Liver (tissue), 8 donors: ENCODE measurements at regions not wholly inside any gene's neighbourhood (a gene's known extent, or its start where the extent isn't known, plus 50 kb on each side); places are given as distances from the start of the nearest gene placed in this dataset.

Experiments
- DNase-seq: peaks from one replicate; pipeline ENCODE4 v3.0.0-alpha.2; 2017; ENCODE audit warnings: low spot score
- H3K27ac ChIP-seq, 2 donors: one replicate each; pipeline ENCODE4 v1.7.0; 2013; ENCODE audit warnings: inconsistent platforms in 2 of 2, low read length in 2 of 2, control low read depth in 1 of 2, low read depth in 1 of 2, mild to moderate bottlenecking in 1 of 2
- H3K27me3 ChIP-seq, 4 donors: one replicate each; pipeline versions ENCODE4 v1.6.1 to v1.7.0; 2013; ENCODE audit warnings: low read length in 3 of 4, inconsistent platforms in 1 of 4, mild to moderate bottlenecking in 1 of 4, moderate library complexity in 1 of 4; ENCODE audit not compliant: control insufficient read depth in 4 of 4, insufficient read depth in 4 of 4
- H3K36me3 ChIP-seq, 4 donors: one replicate each; pipeline versions ENCODE4 v1.6.1 to v1.7.0; 2013; ENCODE audit warnings: low read length in 3 of 4, mild to moderate bottlenecking in 3 of 4, low read depth in 1 of 4, moderate library complexity in 1 of 4; ENCODE audit not compliant: control insufficient read depth in 4 of 4, insufficient read depth in 3 of 4
- H3K4me1 ChIP-seq, 4 donors: one replicate each; pipeline versions ENCODE4 v1.6.1 to v1.7.0; 2013; ENCODE audit warnings: low read length in 3 of 4, mild to moderate bottlenecking in 3 of 4, moderate library complexity in 1 of 4; ENCODE audit not compliant: control insufficient read depth in 4 of 4, insufficient read depth in 4 of 4
- H3K4me3 ChIP-seq, 3 donors: one replicate each; pipeline versions ENCODE4 v1.6.1 to v1.7.0; 2013; ENCODE audit warnings: low read length in 3 of 3, control low read depth in 1 of 3, low read depth in 1 of 3, mild to moderate bottlenecking in 1 of 3
- H3K9ac ChIP-seq, 2 donors: one replicate each; pipeline ENCODE4 v1.7.0; 2013; ENCODE audit warnings: low read length in 2 of 2, mild to moderate bottlenecking in 2 of 2, moderate library complexity in 2 of 2, control low read depth in 1 of 2, low read depth in 1 of 2
- H3K9me3 ChIP-seq, 4 donors: one replicate each; pipeline versions ENCODE4 v1.6.1 to v1.7.0; 2013; ENCODE audit warnings: low read length in 3 of 4; ENCODE audit not compliant: control insufficient read depth in 4 of 4
- ATF3 ChIP-seq: IDR thresholded peaks from 2 replicates; pipeline ENCODE4 v1.6.1; 2016; ENCODE audit warnings: antibody characterized with exemption
- CTCF ChIP-seq: fragments of 150-350 bp; IDR thresholded peaks from 2 replicates; pipeline ENCODE4 v1.5.1; 2017; ENCODE audit warnings: improper control_type of control experiment, low read depth, low read length; ENCODE audit not compliant: missing input control
- EGR1 ChIP-seq, 2 donors: IDR thresholded peaks; 2 replicates each; pipeline ENCODE4 v1.6.1; 2016 to 2018; ENCODE audit warnings: antibody characterized with exemption in 2 of 2, low read depth in 2 of 2
- FOXA1 ChIP-seq: IDR thresholded peaks from 2 replicates; pipeline ENCODE4 v1.6.1; 2016; ENCODE audit warnings: antibody characterized with exemption
- FOXA2 ChIP-seq: IDR thresholded peaks from 2 replicates; pipeline ENCODE4 v1.6.1; 2016; ENCODE audit warnings: antibody characterized with exemption
- HNF4A ChIP-seq, 2 donors: conservative IDR thresholded peaks; 2 replicates each; pipeline ENCODE4 v1.6.1; 2016; ENCODE audit warnings: antibody characterized with exemption in 2 of 2, mild to moderate bottlenecking in 2 of 2
- HNF4G ChIP-seq: IDR thresholded peaks from 2 replicates; pipeline ENCODE4 v1.6.1; 2016; ENCODE audit warnings: antibody characterized with exemption
- JUND ChIP-seq, 2 donors: IDR thresholded peaks; 2 replicates each; pipeline ENCODE4 v1.6.1; 2016; ENCODE audit warnings: antibody characterized with exemption in 2 of 2
- MAX ChIP-seq: IDR thresholded peaks from 2 replicates; pipeline ENCODE4 v1.6.1; 2016; ENCODE audit warnings: antibody characterized with exemption
- NR2F2 ChIP-seq: IDR thresholded peaks from 2 replicates; pipeline ENCODE4 v1.6.1; 2016; ENCODE audit warnings: antibody characterized with exemption
- REST ChIP-seq: IDR thresholded peaks from 2 replicates; pipeline ENCODE4 v1.6.1; 2016; ENCODE audit warnings: antibody characterized with exemption, mild to moderate bottlenecking
- RXRA ChIP-seq, 2 donors: IDR thresholded peaks; 2 replicates each; pipeline ENCODE4 v1.6.1; 2017 to 2018; ENCODE audit warnings: antibody characterized with exemption in 2 of 2, mild to moderate bottlenecking in 1 of 2
- TAF1 ChIP-seq: conservative IDR thresholded peaks from 2 replicates; pipeline ENCODE4 v1.6.1; 2016; ENCODE audit warnings: antibody characterized with exemption, mild to moderate bottlenecking
- YY1 ChIP-seq: IDR thresholded peaks from 2 replicates; pipeline ENCODE4 v1.6.1; 2016; ENCODE audit warnings: antibody characterized with exemption, mild to moderate bottlenecking
- ZBTB33 ChIP-seq: IDR thresholded peaks from 2 replicates; pipeline ENCODE4 v1.6.1; 2016; ENCODE audit warnings: antibody characterized with exemption
- WGBS: extraction: QIAGEN DNeasy Blood & Tissue Kit; methylation state at CpG from one replicate; pipeline ENCODE4 v1.1.7; 2013; 5-methylcytosine and 5-hydroxymethylcytosine counted together
- donor health status: healthy.
- donor health status: healthy.
- donor health status: healthy.
- donor health status: healthy.
- donor health status: healthy.

GRCh38 chr18:78390952-78391348, 588.7 kb upstream of the SALL3 start:
- Histone ChIP-seq H3K27me3 (no peaks in the 10 kb centered on the region), H3K27ac (no peak overlapping the region), H3K4me3 (no peak overlapping the region), H3K9me3 (peaks cover 0 to 5% (median 2%) of the 10 kb centered on the region in 4 donors), H3K36me3 (no peaks in the 10 kb centered on the region), H3K4me1 (no peaks in the 10 kb centered on the region), H3K9ac (no peak overlapping the region)
- DNase-seq = no peak
- 91% methylated on average over 33 of the region's 33 CpGs for WGBS
- TF ChIP-seq YY1 (no peak), MAX (no peak), EGR1 (IDR thresholded peaks at IDR 0.05; ENCODE audit: low read depth in 2 of 2) (no peak), TAF1 (no peak), ATF3 (no peak), REST (no peak), HNF4G (no peak), RXRA (IDR thresholded peaks at IDR 0.05) (no peak), NR2F2 (no peak)

- TF ChIP-seq TAF1 (no peak), JUND (IDR thresholded peaks at IDR 0.05) (no peak), REST (no peak), EGR1 (IDR thresholded peaks at IDR 0.05; ENCODE audit: low read depth in 2 of 2) (no peak), FOXA1 (no peak), FOXA2 (no peak), ATF3 (no peak), NR2F2 (no peak), CTCF (no peak), ZBTB33 (no peak), HNF4A (conservative IDR thresholded peaks at IDR 0.05) (no peak)
- DNase-seq = no peak
- H3K36me3 ChIP-seq = no peaks in the 10 kb centered on the region
- peaks cover 0 to 2% (median under 1%) of the 10 kb centered on the region in 4 donors for H3K9me3 ChIP-seq
- WGBS = 73% methylated on average over 14 of the region's 14 CpGs
- peaks cover 0 to 2% (median 0%) of the 10 kb centered on the region in 4 donors for H3K27me3 ChIP-seq
- no peak overlapping the region for H3K4me3 ChIP-seq
- H3K27ac ChIP-seq = no peak overlapping the region
- H3K4me1 ChIP-seq = no peaks in the 10 kb centered on the region
- no peak overlapping the region for H3K9ac ChIP-seq
These were observed 586.3 kb upstream of the SALL3 start for GRCh38 chr18:78393086-78393862.
